NCI-H2107 treated with DMSO at 0.1 percent for 48 hours (cell line): ENCODE measurements at regions not wholly inside any gene's neighbourhood (a gene's known extent, or its start where the extent isn't known, plus 50 kb on each side); places are given as distances from the start of the nearest gene placed in this dataset.

Experiments
- DNase-seq: peaks from one replicate; lab custom pipeline; 2025; ENCODE audit not compliant: unreplicated experiment; lab: John Stamatoyannopoulos, UW

DNA sequence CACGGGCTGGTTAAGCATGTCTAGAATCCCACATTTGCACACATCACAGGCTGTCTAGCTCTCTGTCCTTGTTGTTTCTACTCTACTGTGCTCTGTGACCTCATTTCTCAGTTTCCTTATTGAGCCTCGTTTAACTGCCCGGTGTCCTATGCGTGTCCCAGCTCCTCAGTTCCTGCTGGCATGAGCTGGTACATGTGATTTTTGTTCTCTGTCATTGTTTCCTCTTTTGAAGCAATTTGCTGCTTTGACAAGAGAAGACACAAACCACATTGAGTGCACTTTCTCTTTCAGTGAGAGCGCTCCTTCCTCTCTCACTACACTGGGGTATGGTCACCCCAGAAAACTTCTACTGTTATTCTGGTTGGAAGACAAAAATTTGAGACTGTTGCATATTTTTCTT lies 563.5 kb downstream of the PDCD6IP start:
- no peak for DNase-seq

DNA sequence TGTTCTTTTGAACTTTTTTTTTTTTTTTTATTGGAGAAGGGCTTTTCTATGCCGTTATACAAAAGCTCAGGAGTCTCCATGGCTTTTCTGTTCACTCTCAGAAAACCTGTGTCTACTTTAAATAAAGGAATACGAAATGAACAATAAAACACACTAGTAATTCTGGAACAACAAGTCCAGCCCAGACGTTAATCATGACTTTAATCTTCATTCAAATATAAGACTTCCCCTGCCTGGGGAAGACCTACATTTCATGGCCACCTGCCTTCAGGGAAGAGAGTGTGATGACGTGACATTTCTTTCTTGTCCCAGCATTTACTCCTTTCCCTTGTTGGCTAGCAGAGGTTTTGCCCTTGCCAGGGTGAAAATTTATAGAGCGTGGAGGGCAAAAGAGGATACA lies 564.5 kb downstream of the PDCD6IP start:
- no peak for DNase-seq

DNA sequence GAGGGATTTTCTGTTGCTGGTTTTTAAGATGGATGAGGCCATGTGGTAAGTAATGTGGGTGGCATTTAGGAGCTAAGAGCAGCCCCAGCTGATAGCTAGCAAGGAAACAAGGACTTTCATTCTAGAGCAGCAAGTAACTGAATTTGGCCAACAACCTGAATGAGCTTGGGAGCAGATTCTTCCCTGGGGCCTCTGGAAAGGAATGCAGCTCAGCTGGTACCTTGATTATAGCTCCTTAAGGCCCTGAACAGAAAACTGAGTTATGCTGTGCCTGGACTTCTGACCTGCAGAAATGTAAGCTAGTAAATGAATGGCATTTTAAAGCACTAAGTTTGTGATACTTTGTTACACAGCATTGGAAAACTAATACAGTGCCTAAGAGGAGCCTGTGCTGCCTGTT lies 565.5 kb downstream of the PDCD6IP start:
- DNase-seq = no peak

DNA sequence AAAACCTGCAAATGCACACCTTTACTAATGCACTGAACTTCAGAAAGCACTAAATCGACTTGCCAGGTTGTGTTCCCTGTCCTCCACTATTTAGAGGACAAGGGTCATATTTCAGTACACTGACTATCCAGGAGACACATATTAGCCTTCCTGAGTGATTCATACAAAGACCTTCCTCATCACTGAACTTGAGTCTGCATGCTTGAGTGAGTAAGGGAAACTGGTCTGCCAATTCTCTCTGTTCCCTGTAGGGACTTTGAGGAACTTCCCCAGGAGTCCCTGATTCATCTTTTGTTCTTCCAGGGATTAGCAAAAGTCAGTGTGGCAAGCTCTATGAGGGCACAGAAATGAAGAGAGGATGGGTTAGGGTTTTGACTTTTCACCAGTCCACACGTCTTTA lies 565.9 kb downstream of the PDCD6IP start:
- no peak for DNase-seq

DNA sequence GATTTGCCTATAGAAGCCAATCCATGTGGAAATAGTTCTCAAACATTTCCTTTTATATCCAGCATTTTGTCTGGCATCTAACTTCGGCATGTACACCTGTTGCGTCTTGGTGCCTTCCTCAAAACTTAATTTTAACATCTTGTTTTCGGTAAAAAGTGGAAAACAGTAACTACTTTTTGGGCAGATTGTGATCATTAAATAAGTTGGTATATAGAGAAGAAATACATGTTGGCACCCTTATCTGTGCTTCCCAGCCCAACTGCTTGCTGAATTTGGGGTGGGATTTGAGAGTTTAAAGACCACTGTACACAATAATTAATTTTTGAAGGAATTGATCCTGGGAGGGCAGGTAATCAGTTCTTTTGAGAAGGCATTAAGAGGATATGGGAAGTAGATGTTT lies 566.8 kb downstream of the PDCD6IP start:
- DNase-seq = no peak

DNA sequence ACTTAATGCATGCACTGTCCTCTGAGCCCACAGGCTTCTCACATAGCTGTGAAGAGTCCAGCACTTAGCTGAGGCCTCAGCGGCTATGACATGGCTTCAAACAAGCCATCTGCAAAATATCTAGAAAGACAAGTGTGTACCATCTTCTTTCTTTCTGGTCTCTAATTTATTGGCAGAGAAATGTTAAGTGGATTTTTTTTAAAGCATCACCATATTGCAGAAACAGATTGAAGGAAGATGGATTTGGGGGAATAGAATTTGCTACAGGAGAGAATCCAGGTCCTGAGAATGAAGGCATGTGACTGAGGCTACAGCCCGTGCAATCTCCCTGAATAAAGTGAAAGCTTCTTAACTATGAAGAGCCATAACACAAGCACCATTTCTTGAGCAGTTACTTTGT lies 567.3 kb downstream of the PDCD6IP start:
- DNase-seq = no peak

DNA sequence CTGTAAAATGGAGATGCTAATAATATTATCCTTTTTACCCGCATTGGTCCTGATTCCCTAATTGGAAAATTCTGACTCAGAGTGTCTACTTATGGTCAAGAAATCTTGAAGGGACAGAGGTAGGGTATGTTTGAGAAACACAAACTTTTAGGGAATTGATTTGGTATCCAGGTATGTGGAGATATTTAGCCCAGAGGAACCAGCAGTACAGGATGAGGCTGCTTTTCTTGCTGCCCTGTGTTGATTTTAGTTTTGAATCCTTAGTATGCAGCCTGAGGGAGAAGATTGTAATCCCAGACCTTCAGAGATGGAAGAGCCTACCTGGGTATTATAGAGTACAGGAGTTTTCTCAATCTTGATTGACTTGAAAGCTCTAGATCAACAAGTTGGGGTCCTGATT lies 569.1 kb downstream of the PDCD6IP start:
- DNase-seq = no peak

DNA sequence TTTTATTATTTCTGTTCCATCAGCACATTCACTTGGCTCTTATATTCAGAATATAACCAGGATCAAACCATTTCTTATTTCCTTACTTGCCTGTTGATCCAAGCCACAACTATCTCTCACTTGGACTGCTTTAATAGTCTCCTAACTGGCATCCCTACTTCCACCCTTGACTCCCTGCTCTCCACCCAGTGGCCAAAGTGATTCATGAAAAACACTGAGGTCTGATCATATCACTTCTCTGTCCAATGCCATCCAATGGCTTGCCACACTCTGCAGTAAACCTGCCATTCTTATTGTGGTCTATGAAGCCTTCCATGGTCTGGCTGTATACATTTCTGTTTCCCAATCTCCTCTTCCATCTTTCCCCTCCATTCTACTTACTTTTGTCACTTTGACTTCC lies 576.1 kb downstream of the PDCD6IP start:
- no peak for DNase-seq

DNA sequence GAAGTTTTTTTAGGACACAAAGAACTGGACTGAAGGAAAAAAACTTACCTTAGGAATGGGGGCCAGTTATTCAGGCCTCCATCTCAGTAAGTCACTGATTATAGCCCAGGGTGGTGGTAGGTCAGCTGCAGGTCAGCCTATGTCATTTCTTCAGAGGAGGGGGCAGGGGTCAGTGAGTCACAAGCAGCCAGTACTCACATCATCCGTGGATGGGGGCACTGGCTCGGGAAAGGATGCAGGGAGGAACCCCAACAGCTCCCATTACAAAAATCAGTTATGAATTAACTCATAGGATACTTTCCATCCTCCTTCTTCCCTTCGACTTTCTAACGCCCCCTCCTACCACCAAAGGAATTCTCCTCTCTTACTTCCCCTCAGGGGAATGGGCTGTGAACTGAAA lies 578.3 kb downstream of the PDCD6IP start:
- DNase-seq = no peak

DNA sequence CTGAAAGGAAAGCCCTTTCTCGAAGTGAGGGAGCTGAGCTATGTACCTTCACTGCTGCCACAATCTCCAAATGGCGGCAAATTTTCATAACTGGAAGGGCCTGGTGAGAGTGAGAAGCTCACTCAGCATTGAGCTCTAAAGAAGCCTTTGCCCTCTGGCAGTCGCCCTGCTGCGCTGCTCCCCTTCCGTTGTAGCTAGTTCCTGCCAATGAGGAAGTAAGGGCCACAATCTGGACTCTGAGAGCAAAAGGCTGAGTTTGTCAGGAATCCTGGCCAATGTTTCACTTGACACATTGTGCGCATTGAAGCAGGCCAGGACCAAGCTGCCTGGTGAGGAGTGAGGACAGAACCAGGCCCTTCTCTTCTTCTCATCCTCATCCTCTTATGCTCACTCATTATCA lies 579.5 kb downstream of the PDCD6IP start:
- no peak for DNase-seq

DNA sequence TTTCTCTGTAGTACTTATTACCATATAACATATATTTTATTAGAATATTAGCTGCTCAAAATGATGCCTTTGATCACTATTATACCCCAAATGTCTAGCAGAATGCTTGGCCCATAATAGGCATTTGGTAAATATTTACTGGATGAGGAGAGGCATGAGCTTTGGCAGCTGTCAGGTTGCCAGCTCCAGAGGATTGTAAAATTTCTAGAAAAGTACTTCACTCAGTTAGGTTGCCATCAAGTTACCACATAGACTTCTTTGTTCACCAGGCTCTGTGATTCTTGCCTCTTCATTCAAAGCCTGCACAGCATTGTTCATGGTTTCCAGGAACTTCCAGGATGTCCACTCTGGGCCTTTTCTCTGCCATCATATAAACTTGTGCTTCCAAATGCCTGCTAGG lies 582.8 kb downstream of the PDCD6IP start:
- DNase-seq = no peak

DNA sequence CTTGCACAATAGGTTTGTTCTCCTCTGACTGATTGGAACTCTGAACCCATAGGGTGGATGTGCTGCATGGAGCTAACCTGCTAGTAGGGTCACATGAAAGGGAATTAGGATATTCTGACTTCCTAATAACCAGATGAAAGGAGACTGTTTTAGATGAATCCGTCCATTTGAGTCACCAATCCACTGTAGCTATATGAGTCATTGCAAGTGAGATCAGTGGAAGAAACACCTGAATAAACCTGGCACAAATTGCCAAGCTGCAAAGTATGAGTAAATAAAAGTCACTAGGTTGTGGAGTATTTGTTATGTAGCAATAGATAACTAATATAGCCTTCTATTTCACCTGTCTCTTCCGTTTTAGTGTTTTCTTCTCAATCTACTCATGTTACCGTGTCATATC lies 584.4 kb downstream of the PDCD6IP start:
- DNase-seq = no peak

DNA sequence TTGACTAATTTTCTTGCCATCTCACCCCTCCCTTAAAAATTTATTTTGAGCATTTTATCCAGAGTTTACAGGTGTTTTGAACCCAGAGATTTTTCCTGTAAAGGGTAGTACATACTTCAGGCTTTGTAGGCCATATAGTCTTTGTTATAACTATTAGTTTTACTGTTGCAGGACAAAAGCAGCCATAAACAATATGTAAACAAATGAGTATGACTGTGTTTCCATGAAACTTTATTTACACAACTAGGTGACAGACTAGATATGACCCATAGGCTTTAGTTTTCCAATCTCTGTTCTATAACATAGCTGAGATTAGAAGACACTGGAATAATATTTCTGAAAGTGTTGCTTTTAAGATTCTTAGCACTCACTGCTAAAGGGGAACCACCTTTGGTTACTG lies 587.9 kb downstream of the PDCD6IP start:
- DNase-seq = no peak

DNA sequence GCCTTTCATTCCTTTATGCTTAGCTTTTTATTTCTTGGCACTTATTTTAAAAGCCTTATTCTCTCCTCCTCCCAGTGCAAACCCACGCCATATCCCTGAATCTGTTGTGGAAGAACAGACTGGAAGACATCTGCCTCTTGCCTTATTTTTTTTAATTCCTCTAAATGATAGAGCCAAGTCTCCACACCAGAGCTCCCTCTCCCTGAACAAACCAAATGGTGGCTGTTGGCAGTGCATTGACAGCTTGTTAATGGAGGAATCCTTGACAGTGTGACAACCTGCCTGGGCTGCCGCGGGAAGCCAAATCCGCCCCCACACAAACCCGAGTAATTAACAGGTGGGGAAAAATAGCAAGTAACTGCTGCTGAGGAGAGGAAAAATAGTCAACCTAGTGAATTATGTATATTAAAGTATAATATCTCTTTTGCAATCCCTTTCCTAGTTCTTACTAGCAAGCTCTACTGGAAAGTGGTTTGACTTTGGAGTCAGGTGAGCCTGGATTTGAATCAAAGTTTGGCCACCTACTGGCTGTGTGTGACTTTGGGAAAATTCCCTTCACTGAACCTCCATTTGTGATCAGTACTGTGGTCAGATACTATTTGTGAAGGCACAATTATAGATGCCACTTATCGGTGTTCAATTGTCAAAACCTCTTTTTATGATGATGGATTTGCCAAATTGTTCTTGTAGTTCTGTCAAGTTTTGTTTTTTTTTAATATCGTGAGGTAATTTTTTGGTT lies 589.6 kb downstream of the PDCD6IP start:
- no peak for DNase-seq

DNA sequence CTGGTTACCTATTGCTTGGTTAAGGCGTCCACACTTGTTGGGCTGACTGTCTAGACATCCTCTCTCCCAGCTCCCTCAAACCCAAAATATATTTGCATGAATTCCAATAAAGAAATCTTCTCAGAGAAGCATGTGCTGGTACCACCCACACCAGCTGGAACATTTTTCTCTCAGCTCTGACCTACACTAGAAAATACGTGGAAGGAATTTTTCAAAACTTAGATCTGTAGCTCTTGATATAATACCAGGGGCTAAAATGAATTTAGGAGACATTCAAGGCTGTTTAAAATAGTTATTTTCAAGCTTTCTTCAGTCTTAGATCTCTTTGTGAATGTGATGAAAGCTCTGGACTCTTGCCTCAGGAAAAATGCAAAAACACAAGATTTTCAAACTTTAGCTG lies 590.4 kb downstream of the PDCD6IP start:
- no peak for DNase-seq

DNA sequence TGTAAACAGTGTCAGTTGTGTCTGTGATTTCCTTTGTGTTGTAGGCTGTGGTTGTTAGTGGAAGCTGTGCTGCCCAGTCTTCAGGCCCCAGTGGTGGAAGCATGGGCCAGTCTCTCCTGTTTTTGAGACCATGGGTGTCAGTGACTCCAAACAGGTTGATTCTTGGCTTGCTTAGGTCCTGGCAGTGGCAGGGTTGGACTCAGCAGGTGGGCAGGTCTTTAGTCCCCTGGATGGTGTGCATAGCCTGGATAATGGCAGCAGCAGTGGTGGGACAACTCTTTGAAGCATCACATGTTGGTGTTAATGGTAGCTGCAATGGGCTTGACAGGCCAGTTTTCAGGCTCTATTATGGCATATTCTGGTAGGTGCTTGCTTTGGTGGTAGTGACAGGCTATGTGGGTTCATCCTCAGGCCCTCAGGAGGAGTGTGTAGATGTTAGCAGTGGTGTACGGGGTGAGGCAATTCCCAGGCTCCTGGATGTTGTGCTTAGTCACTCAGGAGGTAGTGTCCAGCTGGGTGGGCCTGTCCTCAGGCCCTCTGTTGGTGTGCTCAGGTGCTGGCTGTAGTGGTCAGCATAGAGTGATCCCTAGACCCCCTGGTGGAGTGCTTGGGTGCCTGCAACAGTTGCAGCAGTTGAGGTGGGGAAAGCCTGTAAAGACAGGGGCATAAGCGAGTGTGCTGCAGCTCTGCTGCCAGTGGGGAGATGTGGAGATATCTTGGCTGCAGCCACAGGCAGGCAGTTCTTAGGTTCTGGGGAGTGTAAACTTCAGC lies 596.7 kb downstream of the PDCD6IP start:
- no peak for DNase-seq

DNA sequence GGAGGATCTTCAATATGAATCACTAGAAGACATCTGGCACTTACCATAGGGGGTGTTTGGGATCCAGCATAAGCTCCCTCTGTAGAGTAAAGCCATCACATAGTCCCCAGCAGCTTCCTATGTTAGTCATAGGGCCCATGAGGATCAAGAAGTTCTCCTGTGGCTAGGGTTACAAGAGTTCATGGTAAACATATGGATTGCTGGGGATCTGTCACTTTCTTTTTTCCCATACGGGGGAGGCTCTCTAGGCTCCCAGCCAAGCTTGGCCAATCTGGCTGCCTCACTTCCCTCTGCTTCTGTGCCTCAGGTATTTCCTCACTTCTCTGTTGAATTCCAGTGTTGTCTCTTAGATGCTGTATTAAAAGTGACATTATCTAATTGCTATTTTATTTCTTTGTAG lies 597.9 kb downstream of the PDCD6IP start:
- DNase-seq = no peak

DNA sequence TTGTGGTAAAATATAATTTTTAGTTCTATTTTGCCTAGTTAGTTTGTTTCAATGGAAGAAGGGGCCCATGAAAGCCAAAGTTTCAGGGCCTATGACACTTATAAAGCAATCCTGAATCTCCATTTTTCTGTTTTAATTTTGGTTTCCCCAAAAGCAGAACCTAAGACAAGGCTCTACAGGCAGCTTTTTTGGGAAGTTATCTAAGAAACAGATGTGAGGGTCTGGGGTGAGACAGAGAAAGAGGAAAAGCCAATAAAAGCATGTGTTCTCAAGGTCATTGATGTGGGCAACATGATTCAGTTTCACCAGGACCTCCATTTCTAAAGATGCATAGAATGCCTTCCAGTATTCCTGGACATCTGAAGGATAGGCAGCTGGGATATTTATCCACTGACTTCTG lies 598.5 kb downstream of the PDCD6IP start:
- no peak for DNase-seq

DNA sequence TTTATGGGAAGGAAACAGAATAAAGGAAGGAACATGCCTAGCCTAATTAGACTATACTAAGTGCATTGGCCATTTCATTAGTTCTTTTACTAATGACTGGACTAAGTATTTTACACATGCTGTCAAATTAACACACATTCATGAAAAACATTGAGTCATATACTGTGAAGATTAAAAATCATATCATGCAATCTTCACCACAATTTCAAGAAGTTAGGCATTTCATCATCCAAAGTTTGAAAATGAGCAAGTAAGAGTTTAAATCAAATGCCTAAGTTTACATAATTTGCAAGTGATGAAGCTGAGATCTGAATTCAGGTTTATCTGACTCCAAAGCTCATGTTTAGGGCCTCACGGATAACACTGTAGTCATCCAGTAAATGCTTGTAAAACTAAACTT lies 601.0 kb downstream of the PDCD6IP start:
- DNase-seq = no peak

DNA sequence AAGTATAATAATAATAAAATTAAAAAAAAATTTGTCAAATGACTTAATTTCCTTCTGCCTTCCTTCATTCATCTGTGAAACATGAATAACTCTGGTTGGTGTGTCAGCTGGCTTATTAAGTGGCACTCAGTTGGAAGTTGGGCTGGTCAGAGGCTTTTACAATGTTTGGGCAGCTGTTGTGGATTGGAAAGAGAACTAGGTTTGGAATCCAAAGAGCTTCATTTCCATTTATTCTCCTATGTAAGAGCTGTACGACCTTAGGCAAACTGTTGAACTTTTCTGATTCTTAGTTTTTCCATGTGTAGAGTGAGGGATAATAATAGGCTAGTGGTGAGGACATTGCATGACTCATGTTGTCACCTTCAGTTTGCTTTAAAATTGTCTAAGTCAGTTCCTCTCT lies 606.7 kb downstream of the PDCD6IP start:
- DNase-seq = no peak

DNA sequence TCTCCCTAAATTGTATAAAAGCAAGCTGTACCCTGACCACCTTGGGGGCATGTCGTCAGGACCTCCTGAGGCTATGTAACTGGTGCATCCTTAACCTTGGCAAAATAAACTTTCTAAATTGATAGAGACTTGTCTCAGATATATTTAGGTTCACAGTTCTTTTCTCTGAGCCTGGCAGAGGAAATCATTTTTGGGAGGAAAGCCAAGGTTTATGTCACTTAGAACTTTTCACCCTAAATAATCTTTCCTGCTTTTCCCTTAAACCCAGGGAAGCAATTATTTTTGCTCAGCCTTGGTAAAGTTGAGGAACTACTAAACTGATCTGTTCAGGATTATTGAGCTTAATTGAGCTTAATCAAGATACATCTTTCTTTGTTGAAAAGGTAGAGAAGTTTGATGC lies 608.9 kb downstream of the PDCD6IP start:
- DNase-seq = no peak

DNA sequence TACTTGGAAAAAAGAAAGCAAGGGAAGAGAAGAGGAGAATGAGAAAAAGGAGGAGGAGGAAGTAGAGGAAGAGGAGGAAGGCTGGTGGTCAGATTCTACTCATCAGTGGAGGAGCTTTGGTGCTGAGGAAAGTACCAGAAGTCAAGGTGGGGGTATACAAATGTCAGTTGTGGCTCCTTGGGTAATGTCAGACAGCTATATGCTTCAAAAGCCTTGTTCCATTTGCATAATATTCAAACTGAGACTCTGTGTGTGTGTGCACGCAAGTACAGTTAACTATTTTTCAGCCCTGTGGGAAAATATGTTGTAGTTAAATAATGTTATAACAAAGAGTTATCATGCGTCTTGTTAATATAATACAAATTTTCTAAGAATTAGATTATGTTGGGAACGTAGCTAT lies 609.7 kb downstream of the PDCD6IP start:
- no peak for DNase-seq

DNA sequence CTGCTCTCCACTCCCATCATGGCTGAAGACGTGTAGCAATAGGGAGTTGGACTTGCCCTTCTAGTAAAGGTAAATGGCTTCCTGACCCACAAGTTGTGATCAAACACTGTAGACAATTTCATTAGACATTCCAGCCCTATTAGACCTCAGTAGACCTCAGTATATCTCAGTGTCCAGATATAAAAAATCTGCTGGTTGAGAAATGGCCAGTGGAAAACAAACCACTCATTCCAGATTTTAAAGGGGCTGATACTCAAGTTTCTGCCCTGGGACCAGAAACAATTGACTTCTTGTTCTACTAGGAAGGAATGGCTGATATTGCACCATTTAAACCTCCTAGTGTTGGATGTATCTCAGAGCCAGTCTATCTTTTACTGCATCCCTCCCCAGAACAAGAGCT lies 613.2 kb downstream of the PDCD6IP start:
- DNase-seq = no peak
